ENCODE measurements at regions not wholly inside any gene's neighbourhood (a gene's known extent, or its start where the extent isn't known, plus 50 kb on each side); places are given as distances from the start of the nearest gene placed in this dataset.

DNA sequence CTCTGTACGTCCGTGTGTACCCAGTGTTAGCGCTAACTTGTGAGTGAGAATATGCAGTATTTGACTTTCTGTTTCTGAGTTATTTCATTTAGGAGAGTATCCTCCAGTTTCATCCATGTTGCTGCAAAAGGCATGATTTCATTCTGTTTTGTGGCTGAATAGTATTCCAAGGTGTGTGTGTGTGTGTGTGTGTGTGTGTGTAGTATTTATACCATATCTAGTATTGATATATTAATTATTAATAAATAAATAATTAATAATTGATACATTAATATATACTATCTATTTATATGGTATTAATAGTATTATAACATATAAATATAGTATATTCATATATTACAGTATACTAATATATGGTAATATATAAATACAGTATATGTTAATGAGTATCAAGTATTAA, 101.8 kb upstream of the CCND2 start:
- TF ChIP-seq, protein P1, sequence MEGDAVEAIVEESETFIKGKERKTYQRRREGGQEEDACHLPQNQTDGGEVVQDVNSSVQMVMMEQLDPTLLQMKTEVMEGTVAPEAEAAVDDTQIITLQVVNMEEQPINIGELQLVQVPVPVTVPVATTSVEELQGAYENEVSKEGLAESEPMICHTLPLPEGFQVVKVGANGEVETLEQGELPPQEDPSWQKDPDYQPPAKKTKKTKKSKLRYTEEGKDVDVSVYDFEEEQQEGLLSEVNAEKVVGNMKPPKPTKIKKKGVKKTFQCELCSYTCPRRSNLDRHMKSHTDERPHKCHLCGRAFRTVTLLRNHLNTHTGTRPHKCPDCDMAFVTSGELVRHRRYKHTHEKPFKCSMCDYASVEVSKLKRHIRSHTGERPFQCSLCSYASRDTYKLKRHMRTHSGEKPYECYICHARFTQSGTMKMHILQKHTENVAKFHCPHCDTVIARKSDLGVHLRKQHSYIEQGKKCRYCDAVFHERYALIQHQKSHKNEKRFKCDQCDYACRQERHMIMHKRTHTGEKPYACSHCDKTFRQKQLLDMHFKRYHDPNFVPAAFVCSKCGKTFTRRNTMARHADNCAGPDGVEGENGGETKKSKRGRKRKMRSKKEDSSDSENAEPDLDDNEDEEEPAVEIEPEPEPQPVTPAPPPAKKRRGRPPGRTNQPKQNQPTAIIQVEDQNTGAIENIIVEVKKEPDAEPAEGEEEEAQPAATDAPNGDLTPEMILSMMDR (IDR thresholded peaks at IDR 0.05 in 2 of 3, conservative IDR thresholded peaks at IDR 0.05 in 1 of 3; ENCODE audit: control insufficient read depth in 2 of 3, extremely low read depth in 1 of 3, insufficient read depth in 1 of 3, low read depth in 3 of 3, low read length in 3 of 3) = no peak
- no peak for TF ChIP-seq SIN3A (IDR thresholded peaks at IDR 0.05; ENCODE audit: low read depth, low read length)
- no peak for TF ChIP-seq HDAC2 (IDR thresholded peaks at IDR 0.05)
- no peak for TF ChIP-seq REST (IDR thresholded peaks at IDR 0.05; ENCODE audit: low read depth, low read length)
- no peak for TF ChIP-seq SMAD1 (IDR thresholded peaks at IDR 0.05; ENCODE audit: low read depth, partially characterized antibody)
- no peak for TF ChIP-seq RAD21 (IDR thresholded peaks at IDR 0.05; ENCODE audit: insufficient read depth, low read depth, low read length)
- TF ChIP-seq POLR2A (IDR thresholded peaks at IDR 0.05; ENCODE audit: low read depth, low read length) = no peak
- TF ChIP-seq, protein P2, sequence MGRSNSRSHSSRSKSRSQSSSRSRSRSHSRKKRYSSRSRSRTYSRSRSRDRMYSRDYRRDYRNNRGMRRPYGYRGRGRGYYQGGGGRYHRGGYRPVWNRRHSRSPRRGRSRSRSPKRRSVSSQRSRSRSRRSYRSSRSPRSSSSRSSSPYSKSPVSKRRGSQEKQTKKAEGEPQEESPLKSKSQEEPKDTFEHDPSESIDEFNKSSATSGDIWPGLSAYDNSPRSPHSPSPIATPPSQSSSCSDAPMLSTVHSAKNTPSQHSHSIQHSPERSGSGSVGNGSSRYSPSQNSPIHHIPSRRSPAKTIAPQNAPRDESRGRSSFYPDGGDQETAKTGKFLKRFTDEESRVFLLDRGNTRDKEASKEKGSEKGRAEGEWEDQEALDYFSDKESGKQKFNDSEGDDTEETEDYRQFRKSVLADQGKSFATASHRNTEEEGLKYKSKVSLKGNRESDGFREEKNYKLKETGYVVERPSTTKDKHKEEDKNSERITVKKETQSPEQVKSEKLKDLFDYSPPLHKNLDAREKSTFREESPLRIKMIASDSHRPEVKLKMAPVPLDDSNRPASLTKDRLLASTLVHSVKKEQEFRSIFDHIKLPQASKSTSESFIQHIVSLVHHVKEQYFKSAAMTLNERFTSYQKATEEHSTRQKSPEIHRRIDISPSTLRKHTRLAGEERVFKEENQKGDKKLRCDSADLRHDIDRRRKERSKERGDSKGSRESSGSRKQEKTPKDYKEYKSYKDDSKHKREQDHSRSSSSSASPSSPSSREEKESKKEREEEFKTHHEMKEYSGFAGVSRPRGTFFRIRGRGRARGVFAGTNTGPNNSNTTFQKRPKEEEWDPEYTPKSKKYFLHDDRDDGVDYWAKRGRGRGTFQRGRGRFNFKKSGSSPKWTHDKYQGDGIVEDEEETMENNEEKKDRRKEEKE (IDR thresholded peaks at IDR 0.05) = no peak
- no peak for TF ChIP-seq POLR2AphosphoS5 (IDR thresholded peaks at IDR 0.05; ENCODE audit: low read length)
- TF ChIP-seq MEF2A (IDR thresholded peaks at IDR 0.05; ENCODE audit: insufficient read depth, low read depth, low read length) = no peak
- TF ChIP-seq USF2 (IDR thresholded peaks at IDR 0.05; ENCODE audit: borderline replicate concordance, low read depth, low read length) = no peak
- no peak for TF ChIP-seq MXI1 (IDR thresholded peaks at IDR 0.05; ENCODE audit: low read depth, low read length)
- no peak for TF ChIP-seq E2F4 (IDR thresholded peaks at IDR 0.05; ENCODE audit: low read depth, low read length)
- no peak for TF ChIP-seq HDAC6 (IDR thresholded peaks at IDR 0.05; ENCODE audit: unreplicated experiment)
